LHCN-M2 (cell line): ENCODE measurements at regions not wholly inside any gene's neighbourhood (a gene's known extent, or its start where the extent isn't known, plus 50 kb on each side); places are given as distances from the start of the nearest gene placed in this dataset.

ENCODE experiments used
- DNase-seq: peaks from one replicate; pipeline ENCODE4 v3.0.0-alpha.2; 2012; ENCODE audit warnings: low read depth

GRCh38 chr6:44676246-44676790 lies 288.8 kb downstream of the CDC5L start:
- no peak for DNase-seq

DNA sequence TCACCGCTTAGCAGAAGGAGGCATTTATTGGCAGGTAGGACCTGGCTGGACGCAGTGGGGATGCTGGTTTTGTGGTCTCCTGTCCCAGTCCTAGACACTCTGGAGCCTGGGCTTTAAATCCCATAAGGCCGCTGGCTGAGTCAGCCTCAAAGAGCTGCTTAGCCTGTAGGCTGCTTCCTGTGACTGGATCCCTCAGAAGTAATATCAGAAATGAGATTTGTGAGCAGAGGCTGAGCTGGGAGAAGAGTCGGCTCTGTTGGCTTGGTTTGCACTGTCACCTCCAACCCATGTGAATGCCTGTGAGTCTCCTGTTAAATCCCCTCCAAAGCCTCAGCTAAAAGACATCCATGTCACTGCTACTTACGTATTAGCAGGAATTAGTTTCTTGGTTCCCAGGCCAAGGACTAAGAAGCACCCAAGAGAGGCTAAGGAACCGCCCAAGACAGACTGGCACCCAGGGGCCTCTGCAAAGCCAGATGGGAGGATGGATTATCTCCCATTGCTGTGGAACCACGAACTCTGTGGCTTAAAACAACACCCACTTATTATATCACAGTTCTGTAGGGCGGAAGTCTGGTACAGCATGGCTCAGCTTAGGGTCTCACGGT lies 289.4 kb downstream of the CDC5L start:
- peak; percentile 46 for DNase-seq

DNA sequence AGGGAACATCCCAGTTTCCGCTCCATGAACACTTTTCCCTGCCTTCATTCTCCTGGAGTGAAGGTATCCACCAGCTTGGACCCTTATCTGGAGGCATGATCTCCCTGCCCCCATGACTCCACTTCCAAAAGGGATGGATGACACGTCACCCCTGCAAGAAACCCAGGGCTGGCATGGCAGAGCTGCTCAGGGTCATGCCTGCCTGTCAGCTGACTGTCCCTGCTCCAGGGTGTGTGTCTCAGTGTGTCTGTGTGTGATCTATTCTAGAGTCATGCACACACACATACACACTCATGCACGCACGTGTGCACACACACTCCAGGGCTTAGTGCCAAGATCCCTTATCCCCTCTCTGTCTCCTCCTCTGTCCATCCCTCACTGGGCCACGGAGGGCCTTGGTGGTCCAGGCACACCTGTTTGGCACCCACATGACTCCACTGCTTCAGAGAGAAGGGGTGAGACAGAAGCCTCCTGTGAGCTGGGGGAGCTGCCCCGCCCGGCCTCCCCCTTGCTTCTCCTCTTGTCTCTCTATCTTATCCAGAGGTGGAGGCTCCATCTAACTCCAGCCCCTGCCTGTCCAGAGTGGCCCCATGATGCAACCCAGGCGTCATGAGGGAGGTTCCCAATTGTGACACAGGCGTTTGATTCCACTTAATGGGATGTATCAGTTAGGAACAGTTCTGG lies 290.9 kb downstream of the CDC5L start:
- DNase-seq, result no peak

- DNase-seq, result no peak
Measured at GRCh38 chr6:44679438-44680201, 292.1 kb downstream of the CDC5L start.

DNA sequence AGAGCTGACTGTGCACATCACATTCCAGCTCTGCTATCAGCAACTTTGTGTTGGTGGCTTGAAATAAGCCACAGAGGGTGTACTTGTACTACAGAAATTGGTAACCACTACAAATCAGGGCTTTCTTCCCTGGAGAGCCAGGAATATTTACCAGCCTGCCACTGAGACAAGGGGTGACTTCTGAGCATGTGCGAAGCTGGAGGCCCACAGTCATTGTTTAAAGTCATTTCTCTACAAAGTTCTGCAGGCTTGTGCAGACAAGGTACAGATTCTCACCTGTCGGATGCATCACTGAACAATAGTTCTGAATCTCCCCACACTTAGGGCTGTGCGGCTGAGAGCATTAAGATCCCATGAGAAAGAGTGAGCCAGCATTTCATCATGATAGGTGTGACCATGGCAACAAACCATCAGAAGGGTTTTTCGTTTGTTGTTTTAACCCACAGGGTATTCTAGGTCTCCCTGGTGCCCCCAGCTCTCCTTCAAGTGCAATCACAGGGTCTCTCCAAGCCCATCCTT lies 292.8 kb downstream of the CDC5L start:
- DNase-seq, result no peak

DNA sequence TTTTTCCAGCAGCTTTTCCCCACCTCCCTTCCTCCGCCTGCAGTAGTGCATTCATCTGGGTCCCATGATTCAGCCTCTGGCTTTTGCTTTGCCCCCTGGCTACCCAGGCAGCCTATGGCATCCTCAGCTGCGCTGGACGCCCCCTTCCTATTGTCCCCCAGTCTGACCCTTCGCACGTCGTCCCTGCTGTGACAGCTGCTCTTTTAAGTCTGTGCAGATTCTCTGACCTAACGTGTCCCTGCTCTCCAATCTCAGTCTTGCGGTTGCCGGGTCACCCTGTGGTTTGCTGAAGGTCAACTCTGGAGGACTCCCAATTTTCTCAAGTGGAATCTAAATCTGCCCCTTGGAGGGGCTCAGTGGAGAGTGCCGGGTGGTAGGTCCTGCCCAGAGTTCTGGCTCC lies 294.3 kb downstream of the CDC5L start:
- peak; percentile 96 for DNase-seq

DNA sequence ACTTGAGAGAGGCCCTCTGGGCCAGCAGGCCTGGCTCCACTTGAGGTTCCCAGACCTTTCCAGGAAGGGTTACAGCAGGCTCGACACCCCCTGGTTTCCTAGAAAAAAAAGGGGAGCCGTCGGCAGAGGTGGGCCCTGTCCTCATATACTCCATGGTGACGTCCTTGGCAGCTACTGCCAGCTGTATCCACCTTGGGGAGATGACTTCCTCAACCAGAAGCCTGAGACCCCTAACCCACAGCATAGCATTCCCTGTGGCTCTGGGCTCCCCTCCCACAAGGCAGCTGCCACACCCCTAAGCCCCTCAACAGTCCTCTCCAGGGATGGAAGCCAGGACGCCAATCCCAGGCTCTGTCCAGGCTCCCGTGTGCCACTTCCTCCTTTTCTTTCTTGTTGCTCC lies 294.8 kb downstream of the CDC5L start:
- no peak for DNase-seq

GRCh38 chr6:44682987-44683779 lies 295.7 kb downstream of the CDC5L start:
- DNase-seq, result no peak

DNA sequence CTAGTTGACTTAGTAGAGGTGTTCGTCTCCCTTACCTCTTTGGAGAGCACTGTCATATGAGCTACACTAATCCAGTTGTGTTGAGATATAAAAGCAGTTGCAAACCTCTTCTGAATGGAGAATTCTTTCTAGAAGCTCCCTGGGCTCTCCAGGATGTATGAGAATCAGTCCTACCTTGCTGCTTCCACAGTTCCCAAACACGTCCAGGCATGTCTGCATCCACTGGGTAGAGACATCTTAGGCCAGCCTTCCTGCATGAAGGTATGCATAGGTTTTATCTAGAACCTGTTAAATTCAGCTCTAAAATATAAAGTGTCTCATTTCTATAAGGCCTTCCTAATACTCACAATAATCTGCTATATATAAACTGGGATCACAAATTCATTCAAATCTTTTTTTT lies 297.7 kb downstream of the CDC5L start:
- no peak for DNase-seq

GRCh38 chr6:44696099-44696498 lies 308.6 kb downstream of the CDC5L start:
- DNase-seq, result peak; percentile 83

DNA sequence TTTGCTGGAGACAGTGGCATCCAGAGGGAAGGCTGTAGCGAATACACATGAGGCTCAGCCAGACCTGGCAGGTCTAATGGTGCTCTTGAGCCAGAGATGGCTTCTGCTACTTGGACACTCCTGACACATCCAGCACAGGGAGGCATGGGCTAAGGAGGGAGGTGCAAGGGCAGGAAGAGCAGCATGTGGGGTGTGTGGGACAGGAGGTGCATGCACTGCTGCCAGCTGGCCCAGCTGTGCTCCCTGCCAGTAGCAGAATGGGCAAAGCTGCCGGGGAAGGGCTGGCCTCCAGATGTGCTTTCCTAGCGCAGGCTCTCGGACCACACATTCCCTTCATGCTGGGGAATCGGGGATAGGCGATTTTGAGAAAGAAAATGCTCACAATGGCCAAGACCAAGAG lies 309.2 kb downstream of the CDC5L start:
- DNase-seq, result peak; percentile 48

GRCh38 chr6:44697327-44697726 lies 309.8 kb downstream of the CDC5L start:
- peak; percentile 98 for DNase-seq

GRCh38 chr6:44698602-44699001 lies 311.1 kb downstream of the CDC5L start:
- no peak for DNase-seq

DNA sequence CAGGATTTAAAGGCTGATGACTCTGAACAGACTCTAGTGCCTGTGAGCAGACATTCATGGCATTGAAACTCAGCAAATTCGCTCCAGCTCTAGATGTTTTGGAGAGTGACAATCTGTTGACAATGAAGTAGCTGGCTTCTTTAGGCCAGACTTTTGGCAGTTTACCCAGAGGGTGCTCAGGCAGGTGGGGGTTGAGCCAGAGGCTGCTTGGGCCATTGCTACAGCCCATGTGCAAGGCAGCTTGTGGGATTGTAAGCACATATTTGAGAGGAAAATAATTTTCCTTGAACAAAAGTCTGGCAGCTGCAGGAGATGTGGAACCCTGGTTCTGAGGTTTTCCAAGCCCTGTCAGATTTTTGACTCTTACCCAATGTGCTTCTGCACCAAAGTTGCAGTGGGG lies 311.6 kb downstream of the CDC5L start:
- peak; percentile 30 for DNase-seq

GRCh38 chr6:44699851-44700250 lies 312.3 kb downstream of the CDC5L start:
- DNase-seq, result no peak

DNA sequence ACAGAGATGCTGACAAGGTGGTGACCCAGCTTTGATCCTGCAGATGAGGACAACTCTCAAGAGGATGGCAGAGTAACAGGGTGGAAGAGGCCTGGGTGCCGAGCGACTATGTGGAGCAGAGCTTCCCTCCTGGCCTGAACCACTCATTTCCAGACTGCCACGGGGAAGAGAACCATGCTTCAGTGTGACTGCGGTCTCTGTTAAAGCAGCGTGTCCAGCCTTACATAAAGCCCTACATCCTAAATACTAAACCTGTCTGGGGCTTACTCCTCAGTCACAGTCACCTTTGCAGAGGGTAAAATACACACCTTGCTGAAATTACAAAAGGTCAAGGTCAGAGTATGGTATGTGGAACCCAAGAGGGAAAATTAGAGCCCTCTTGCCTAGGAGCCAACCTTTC lies 312.9 kb downstream of the CDC5L start:
- no peak for DNase-seq

GRCh38 chr6:44701038-44701636 lies 313.6 kb downstream of the CDC5L start:
- no peak for DNase-seq

GRCh38 chr6:44701637-44702101 lies 314.2 kb downstream of the CDC5L start:
- DNase-seq, result no peak

DNA sequence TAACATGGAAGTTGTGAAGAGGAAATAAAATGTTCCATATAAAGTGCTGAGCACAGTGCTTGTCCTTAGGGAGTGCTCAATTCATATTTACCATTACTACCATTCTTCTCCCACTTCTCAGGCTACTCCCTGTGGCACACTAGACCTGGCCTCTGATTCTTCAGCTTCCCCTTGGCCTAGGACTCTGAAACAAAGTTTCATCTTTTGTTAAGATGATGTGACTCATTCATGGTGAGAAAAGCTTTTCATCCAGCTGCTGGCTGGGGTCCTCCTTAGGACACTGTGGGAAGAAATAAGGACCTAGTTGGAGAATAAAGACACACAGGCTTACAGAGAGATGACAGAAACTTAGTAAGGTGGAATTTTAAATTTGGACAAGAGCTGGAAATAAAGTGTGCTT lies 314.8 kb downstream of the CDC5L start:
- DNase-seq, result no peak

- DNase-seq, result no peak
Measured at GRCh38 chr6:44704240-44705150, 317.0 kb downstream of the CDC5L start.
